Stimulated activated CD4-positive, alpha-beta T cell treated with anti-CD3 and anti-CD28 coated beads, TNF-alpha, amount 100 ng/mL, for 1 hour (primary cell): ENCODE measurements at regions not wholly inside any gene's neighbourhood (a gene's known extent, or its start where the extent isn't known, plus 50 kb on each side); places are given as distances from the start of the nearest gene placed in this dataset.

Experiments used
- DNase-seq, 3 donors: peaks; one replicate each; pipeline ENCODE4 v3.0.0-alpha.2; 2020; ENCODE audit warnings: low read depth in 3 of 3, low spot score in 1 of 3

- no peak for DNase-seq
Observed at GRCh38 chrX:20481632-20482031, 214.9 kb upstream of the RPS6KA3 start.

GRCh38 chrX:20479896-20480295 lies 213.2 kb upstream of the RPS6KA3 start:
- no peak for DNase-seq

GRCh38 chrX:20479048-20479447 lies 212.3 kb upstream of the RPS6KA3 start:
- no peak for DNase-seq

GRCh38 chrX:20477836-20478524 lies 211.3 kb upstream of the RPS6KA3 start:
- no peak for DNase-seq

- DNase-seq, result no peak
Observed at GRCh38 chrX:20477219-20477618, 210.5 kb upstream of the RPS6KA3 start.

- DNase-seq, result no peak
Observed at GRCh38 chrX:20472620-20473258, 206.0 kb upstream of the RPS6KA3 start.

- DNase-seq, result no peak
Observed at GRCh38 chrX:20472148-20472547, 205.4 kb upstream of the RPS6KA3 start.

GRCh38 chrX:20471483-20471882 lies 204.8 kb upstream of the RPS6KA3 start:
- no peak for DNase-seq

- DNase-seq, result no peak
Observed at GRCh38 chrX:20463296-20464075, 196.8 kb upstream of the RPS6KA3 start.

- no peak for DNase-seq
Observed at GRCh38 chrX:20461576-20461975, 194.9 kb upstream of the RPS6KA3 start.

- DNase-seq, result no peak
Observed at GRCh38 chrX:20461002-20461401, 194.3 kb upstream of the RPS6KA3 start.

GRCh38 chrX:20459410-20460350 lies 193.0 kb upstream of the RPS6KA3 start:
- DNase-seq, result no peak

GRCh38 chrX:20456971-20457370 lies 190.3 kb upstream of the RPS6KA3 start:
- no peak for DNase-seq

GRCh38 chrX:20455001-20455400 lies 188.3 kb upstream of the RPS6KA3 start:
- DNase-seq, result no peak

- DNase-seq, result no peak
Observed at GRCh38 chrX:20454117-20454516, 187.4 kb upstream of the RPS6KA3 start.

GRCh38 chrX:20452487-20452886 lies 185.8 kb upstream of the RPS6KA3 start:
- DNase-seq, result no peak

GRCh38 chrX:20451929-20452328 lies 185.2 kb upstream of the RPS6KA3 start:
- no peak for DNase-seq

- no peak for DNase-seq
Observed at GRCh38 chrX:20445109-20445508, 178.4 kb upstream of the RPS6KA3 start.

GRCh38 chrX:20442597-20442996 lies 175.9 kb upstream of the RPS6KA3 start:
- DNase-seq, result peak; percentile 66 to 70 (median 66)

GRCh38 chrX:20441123-20441522 lies 174.4 kb upstream of the RPS6KA3 start:
- DNase-seq, result no peak

- no peak for DNase-seq
Observed at GRCh38 chrX:20438871-20439526, 172.3 kb upstream of the RPS6KA3 start.
